C4-2B (cell line): ENCODE measurements at regions not wholly inside any gene's neighbourhood (a gene's known extent, or its start where the extent isn't known, plus 50 kb on each side); places are given as distances from the start of the nearest gene placed in this dataset.

Experiments used
- ZFX ChIP-seq: fragments of 450-650 bp; IDR thresholded peaks from 2 replicates; pipeline ENCODE4 v1.6.1; 2017
- TF ChIP-seq, protein P1 (sequence below): fragments of 450-650 bp; conservative IDR thresholded peaks from 2 replicates; pipeline ENCODE4 v1.5.1; 2017; ENCODE audit warnings: mild to moderate bottlenecking

DNA sequence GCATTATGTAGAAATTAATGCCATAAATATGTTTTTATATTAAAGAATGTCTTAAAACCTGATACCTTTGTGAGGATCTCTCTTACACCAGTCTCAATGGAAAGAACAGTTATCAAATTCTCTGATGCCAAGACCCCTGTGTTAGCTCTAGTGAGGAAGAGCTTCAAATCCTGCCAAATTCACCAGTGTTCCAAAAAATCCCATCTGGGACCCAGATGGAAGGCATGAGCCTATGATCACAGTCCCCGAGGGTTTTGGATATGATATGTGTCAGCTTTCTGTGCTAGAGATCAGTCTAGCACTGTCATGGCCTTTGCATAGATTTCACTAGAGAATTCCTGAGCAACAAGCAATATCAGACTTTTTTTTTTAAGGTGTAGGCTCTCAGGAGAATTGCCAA, 412.1 kb downstream of the UBE2NL start:
- TF ChIP-seq, protein P1, sequence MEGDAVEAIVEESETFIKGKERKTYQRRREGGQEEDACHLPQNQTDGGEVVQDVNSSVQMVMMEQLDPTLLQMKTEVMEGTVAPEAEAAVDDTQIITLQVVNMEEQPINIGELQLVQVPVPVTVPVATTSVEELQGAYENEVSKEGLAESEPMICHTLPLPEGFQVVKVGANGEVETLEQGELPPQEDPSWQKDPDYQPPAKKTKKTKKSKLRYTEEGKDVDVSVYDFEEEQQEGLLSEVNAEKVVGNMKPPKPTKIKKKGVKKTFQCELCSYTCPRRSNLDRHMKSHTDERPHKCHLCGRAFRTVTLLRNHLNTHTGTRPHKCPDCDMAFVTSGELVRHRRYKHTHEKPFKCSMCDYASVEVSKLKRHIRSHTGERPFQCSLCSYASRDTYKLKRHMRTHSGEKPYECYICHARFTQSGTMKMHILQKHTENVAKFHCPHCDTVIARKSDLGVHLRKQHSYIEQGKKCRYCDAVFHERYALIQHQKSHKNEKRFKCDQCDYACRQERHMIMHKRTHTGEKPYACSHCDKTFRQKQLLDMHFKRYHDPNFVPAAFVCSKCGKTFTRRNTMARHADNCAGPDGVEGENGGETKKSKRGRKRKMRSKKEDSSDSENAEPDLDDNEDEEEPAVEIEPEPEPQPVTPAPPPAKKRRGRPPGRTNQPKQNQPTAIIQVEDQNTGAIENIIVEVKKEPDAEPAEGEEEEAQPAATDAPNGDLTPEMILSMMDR, result no peak
- TF ChIP-seq ZFX, result no peak
